ENCODE measurements at regions not wholly inside any gene's neighbourhood (a gene's known extent, or its start where the extent isn't known, plus 50 kb on each side); places are given as distances from the start of the nearest gene placed in this dataset.

DNA sequence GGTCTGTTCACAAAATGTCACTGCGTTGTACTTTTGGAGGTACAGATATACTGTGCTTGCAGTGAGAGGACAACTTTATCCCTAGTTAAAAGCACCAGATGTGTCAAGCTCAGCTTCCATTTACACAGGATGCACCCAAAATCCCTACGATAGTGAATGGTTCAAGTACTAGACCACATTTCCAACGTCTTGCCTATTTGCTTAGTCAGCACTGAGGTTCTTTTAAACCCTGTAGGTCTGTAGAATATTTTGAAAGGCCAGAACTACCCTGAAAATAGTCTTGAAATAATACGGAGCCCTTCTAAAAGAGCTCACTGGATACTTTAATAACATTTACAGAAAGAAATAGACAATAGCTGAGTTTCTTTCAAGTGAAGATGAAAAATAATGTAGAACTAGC, 466.1 kb downstream of the FUT8 start:
- H3K4me3 ChIP-seq: no peak overlapping the region
- H3K27me3 ChIP-seq (replicated peaks; ENCODE audit: insufficient read depth): no peaks in the 10 kb centered on the region
- no peak for DNase-seq (ENCODE audit: low spot score)
- 81% methylated on average over 4 of the region's 4 CpGs for WGBS
- intact Hi-C loops (cut with DNase I): no loop called here
- H3K4me1 ChIP-seq (replicated peaks): no peaks in the 10 kb centered on the region
- H3K36me3 ChIP-seq: no peaks in the 10 kb centered on the region
- no peak overlapping the region for H3K27ac ChIP-seq
- TF ChIP-seq POLR2AphosphoS5 (IDR thresholded peaks at IDR 0.05): no peak
- no peak for TF ChIP-seq POLR2A (IDR thresholded peaks at IDR 0.05)
- TF ChIP-seq, protein P1, sequence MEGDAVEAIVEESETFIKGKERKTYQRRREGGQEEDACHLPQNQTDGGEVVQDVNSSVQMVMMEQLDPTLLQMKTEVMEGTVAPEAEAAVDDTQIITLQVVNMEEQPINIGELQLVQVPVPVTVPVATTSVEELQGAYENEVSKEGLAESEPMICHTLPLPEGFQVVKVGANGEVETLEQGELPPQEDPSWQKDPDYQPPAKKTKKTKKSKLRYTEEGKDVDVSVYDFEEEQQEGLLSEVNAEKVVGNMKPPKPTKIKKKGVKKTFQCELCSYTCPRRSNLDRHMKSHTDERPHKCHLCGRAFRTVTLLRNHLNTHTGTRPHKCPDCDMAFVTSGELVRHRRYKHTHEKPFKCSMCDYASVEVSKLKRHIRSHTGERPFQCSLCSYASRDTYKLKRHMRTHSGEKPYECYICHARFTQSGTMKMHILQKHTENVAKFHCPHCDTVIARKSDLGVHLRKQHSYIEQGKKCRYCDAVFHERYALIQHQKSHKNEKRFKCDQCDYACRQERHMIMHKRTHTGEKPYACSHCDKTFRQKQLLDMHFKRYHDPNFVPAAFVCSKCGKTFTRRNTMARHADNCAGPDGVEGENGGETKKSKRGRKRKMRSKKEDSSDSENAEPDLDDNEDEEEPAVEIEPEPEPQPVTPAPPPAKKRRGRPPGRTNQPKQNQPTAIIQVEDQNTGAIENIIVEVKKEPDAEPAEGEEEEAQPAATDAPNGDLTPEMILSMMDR (IDR thresholded peaks at IDR 0.05): no peak
- no peaks in the 10 kb centered on the region for H3K9me3 ChIP-seq

DNA sequence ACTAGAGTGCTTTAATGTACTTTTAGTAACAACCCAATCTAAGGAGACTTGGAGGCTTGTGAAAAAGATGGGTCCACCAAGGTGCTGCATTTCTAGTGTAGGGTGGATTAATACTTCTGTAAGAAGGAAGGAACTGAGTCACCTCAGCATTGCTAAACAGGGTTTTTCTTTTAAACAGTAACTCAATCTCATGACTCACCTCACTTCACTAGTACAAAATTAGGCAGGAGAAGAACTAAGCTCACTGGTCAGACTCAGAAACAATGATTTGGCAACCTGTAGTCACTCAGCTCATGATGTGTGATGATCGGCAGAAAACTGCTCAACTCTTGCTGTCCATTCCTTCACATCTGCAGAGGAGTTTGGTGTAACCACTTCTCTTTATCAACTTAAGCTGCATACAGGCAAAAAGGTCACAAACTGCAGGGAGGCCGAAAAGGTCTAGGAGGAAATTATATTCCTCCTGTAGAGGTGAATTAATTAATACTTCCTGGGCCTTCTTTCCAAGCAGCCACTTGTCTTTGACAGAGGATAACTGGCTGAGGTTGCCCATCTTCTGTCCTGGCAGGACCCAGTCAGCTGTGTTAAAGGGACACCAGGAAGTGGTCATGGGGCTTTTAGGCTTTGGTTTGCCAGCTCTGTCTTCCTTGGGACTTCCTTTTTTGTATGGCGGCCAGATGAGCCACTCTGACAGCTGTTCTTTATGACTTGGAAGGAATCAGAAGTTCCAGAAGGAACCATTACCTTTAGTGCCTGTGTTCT, 466.9 kb downstream of the FUT8 start:
- no peak overlapping the region for H3K27ac ChIP-seq
- no peak for DNase-seq (ENCODE audit: low spot score)
- no peaks in the 10 kb centered on the region for H3K4me1 ChIP-seq (replicated peaks)
- H3K4me3 ChIP-seq: no peak overlapping the region
- H3K9me3 ChIP-seq: no peaks in the 10 kb centered on the region
- TF ChIP-seq POLR2AphosphoS5 (IDR thresholded peaks at IDR 0.05): no peak
- TF ChIP-seq POLR2A (IDR thresholded peaks at IDR 0.05): no peak
- TF ChIP-seq, protein P1 (IDR thresholded peaks at IDR 0.05): no peak
- intact Hi-C loops (cut with DNase I): no loop called here
- H3K36me3 ChIP-seq: no peaks in the 10 kb centered on the region
- WGBS: 82% methylated on average over 3 of the region's 3 CpGs
- H3K27me3 ChIP-seq (replicated peaks; ENCODE audit: insufficient read depth): no peaks in the 10 kb centered on the region

DNA sequence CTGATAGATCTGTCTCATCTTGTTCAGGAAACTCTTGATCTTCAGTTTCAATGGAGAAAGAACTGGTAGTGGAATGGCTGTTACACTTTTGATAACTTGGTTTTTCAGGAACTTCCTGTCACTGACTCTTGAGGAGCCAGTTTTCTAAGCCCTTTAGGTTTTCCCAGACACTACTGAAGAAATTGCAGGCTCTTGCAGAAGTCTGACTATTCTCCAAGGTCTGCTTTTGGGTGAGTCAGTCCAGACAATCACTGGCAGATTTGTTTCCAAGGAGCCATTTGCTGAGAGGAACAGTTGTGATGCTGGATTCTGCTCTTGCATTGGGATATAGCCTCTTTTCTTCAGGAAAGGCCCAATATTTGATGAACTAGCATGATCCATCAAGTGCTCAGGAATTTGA, 468.0 kb downstream of the FUT8 start:
- no peaks in the 10 kb centered on the region for H3K27me3 ChIP-seq (replicated peaks; ENCODE audit: insufficient read depth)
- H3K9me3 ChIP-seq: no peaks in the 10 kb centered on the region
- no peak for DNase-seq (ENCODE audit: low spot score)
- intact Hi-C loops (cut with DNase I): no loop called here
- H3K27ac ChIP-seq: no peak overlapping the region
- H3K4me1 ChIP-seq (replicated peaks): no peaks in the 10 kb centered on the region
- no peak overlapping the region for H3K4me3 ChIP-seq
- no peak for TF ChIP-seq POLR2AphosphoS5 (IDR thresholded peaks at IDR 0.05)
- TF ChIP-seq, protein P1 (IDR thresholded peaks at IDR 0.05): no peak
- no peak for TF ChIP-seq POLR2A (IDR thresholded peaks at IDR 0.05)
- H3K36me3 ChIP-seq: no peaks in the 10 kb centered on the region

DNA sequence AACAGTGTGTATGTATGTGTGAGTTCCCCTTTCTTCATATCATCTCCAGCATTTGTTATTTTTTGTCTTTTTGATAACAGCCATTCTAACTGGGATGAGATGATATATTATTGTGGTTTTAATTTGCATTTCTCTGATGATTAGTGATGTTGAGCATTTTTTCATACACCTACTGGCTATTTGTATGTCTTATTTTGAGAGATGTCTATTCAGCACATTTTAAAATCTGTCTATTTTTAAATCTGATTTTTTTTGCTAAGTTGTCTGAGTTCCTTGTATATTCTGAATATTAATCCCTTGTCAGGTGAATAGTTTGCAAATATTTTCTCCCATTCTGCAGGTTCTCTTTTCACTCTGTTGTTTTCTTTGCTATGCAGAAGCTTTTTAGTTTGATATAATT, 469.1 kb downstream of the FUT8 start:
- Histone ChIP-seq H3K36me3 (no peaks in the 10 kb centered on the region), H3K9me3 (no peaks in the 10 kb centered on the region), H3K4me1 (replicated peaks) (no peaks in the 10 kb centered on the region), H3K27me3 (replicated peaks; ENCODE audit: insufficient read depth) (no peaks in the 10 kb centered on the region), H3K4me3 (no peak overlapping the region), H3K27ac (no peak overlapping the region)
- no peak for TF ChIP-seq POLR2A (IDR thresholded peaks at IDR 0.05)
- intact Hi-C loops (cut with DNase I): no loop called here
- DNase-seq (ENCODE audit: low spot score): no peak

DNA sequence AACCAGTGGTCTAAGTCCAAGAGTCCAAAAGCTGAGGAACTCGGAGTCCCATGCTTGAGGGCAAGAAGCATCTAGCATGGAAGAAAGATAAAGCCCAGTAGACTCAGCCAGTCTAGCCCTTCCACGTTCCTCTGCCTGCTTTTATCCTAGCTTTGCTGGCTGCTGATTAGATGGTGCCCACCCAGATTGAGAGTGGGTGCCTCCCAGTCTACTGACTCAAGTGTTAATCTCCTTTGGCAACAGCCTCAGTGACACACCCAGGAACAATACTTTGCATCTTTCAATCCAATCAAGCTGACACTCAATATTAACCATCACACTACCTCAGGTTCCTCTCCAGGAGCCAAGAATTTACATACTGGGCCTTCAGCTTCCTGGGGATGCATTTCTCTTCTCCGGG, 476.1 kb downstream of the FUT8 start:
- Histone ChIP-seq H3K36me3 (no peaks in the 10 kb centered on the region), H3K27ac (no peak overlapping the region), H3K9me3 (no peaks in the 10 kb centered on the region), H3K27me3 (replicated peaks; ENCODE audit: insufficient read depth) (no peaks in the 10 kb centered on the region), H3K4me1 (replicated peaks) (no peaks in the 10 kb centered on the region), H3K4me3 (no peak overlapping the region)
- no peak for TF ChIP-seq POLR2A (IDR thresholded peaks at IDR 0.05)
- no peak for TF ChIP-seq POLR2AphosphoS5 (IDR thresholded peaks at IDR 0.05)
- TF ChIP-seq, protein P1 (IDR thresholded peaks at IDR 0.05): no peak
- intact Hi-C loops (cut with DNase I): no loop called here
- 55% methylated on average over 3 of the region's 3 CpGs for WGBS
- DNase-seq (ENCODE audit: low spot score): no peak
